Endodermal cell (in vitro differentiated cells): ENCODE measurements at regions not wholly inside any gene's neighbourhood (a gene's known extent, or its start where the extent isn't known, plus 50 kb on each side); places are given as distances from the start of the nearest gene placed in this dataset.

Experiments
- DNase-seq: peaks from one replicate; pipeline ENCODE4 v3.0.0-alpha.2; 2017
- H3K27ac ChIP-seq: 2 replicates; pipeline ENCODE4 v1.5.1; 2013; ENCODE audit warnings: mild to moderate bottlenecking, low read depth, low read length, moderate library complexity
- H3K27me3 ChIP-seq: 2 replicates; pipeline ENCODE4 v1.6.1; 2013; ENCODE audit warnings: mild to moderate bottlenecking, low read length, moderate library complexity; ENCODE audit not compliant: insufficient read depth, control insufficient read depth, poor library complexity, severe bottlenecking
- H3K36me3 ChIP-seq: 2 replicates; pipeline ENCODE4 v1.7.0; 2013; ENCODE audit warnings: mild to moderate bottlenecking, low read length, moderate library complexity; ENCODE audit not compliant: control insufficient read depth, insufficient read depth
- H3K4me1 ChIP-seq: one replicate; pipeline ENCODE4 v1.7.0; 2013; ENCODE audit warnings: low read length; ENCODE audit not compliant: control insufficient read depth, insufficient read depth
- H3K4me3 ChIP-seq: 2 replicates; pipeline ENCODE4 v1.5.1; 2013; ENCODE audit warnings: mild to moderate bottlenecking, low read length, moderate library complexity
- H3K9ac ChIP-seq: 2 replicates; pipeline ENCODE4 v1.6.1; 2013; ENCODE audit warnings: mild to moderate bottlenecking, low read length, moderate library complexity; ENCODE audit not compliant: poor library complexity, severe bottlenecking; ENCODE audit errors: extremely low read depth
- H3K9me3 ChIP-seq: 2 replicates; pipeline ENCODE4 v1.6.1; 2013; ENCODE audit warnings: mild to moderate bottlenecking, low read length, moderate library complexity; ENCODE audit not compliant: control insufficient read depth
- H3K27ac Mint-ChIP-seq: 2 replicates; pipeline ENCODE4 v1.8.0; 2020; ENCODE audit warnings: mixed read lengths
- H3K27me3 Mint-ChIP-seq: 2 replicates; pipeline ENCODE4 v1.8.0; 2021; ENCODE audit warnings: mild to moderate bottlenecking, mixed read lengths; ENCODE audit not compliant: insufficient read depth
- H3K36me3 Mint-ChIP-seq: 2 replicates; pipeline ENCODE4 v1.8.0; 2020; ENCODE audit warnings: low read depth, mixed read lengths
- H3K4me1 Mint-ChIP-seq: 2 replicates; pipeline ENCODE4 v1.8.0; 2020; ENCODE audit warnings: mixed read lengths
- H3K4me3 Mint-ChIP-seq: 2 replicates; pipeline ENCODE4 v1.8.0; 2020; ENCODE audit warnings: mild to moderate bottlenecking, moderate library complexity, mixed read lengths
- H3K9me3 Mint-ChIP-seq: 2 replicates; pipeline ENCODE4 v1.8.0; 2020; ENCODE audit warnings: mild to moderate bottlenecking, mixed read lengths
- WGBS, 2 experiments: methylation state at CpG; one replicate each; pipeline versions ENCODE4 v1.1.5 to v1.1.7; 2013; ENCODE audit warnings: missing lambda C conversion rate in 2 of 2, mixed read lengths in 1 of 2; ENCODE audit not compliant: insufficient coverage in 1 of 2, insufficient read length in 1 of 2; 5-methylcytosine and 5-hydroxymethylcytosine counted together
- TF ChIP-seq, protein P1 (sequence below): fragments of 200-600 bp; sonication (generic); conservative IDR thresholded peaks from 2 replicates; pipeline ENCODE4 v1.5.0; 2021; ENCODE audit warnings: antibody characterized with exemption, mild to moderate bottlenecking

GRCh38 chr12:91985002-91985787 lies 160.5 kb downstream of the BTG1 start:
- WGBS, 2 experiments, result 73 to 77% methylated on average over 7 to 8 of the region's 8 CpGs
- no peaks in the 10 kb centered on the region for H3K27me3 Mint-ChIP-seq
- no peaks in the 10 kb centered on the region for H3K9me3 ChIP-seq
- H3K4me1 ChIP-seq, result peaks cover 8% of the 10 kb centered on the region
- H3K9me3 Mint-ChIP-seq, result no peaks in the 10 kb centered on the region
- H3K27ac Mint-ChIP-seq, result no peak overlapping the region
- H3K4me1 Mint-ChIP-seq, result peaks cover 27% of the 10 kb centered on the region
- no peak overlapping the region for H3K27ac ChIP-seq
- no peak overlapping the region for H3K4me3 Mint-ChIP-seq
- H3K36me3 Mint-ChIP-seq, result no peaks in the 10 kb centered on the region
- H3K36me3 ChIP-seq, result no peaks in the 10 kb centered on the region
- no peaks in the 10 kb centered on the region for H3K27me3 ChIP-seq
- no peak overlapping the region for H3K9ac ChIP-seq
- TF ChIP-seq, protein P1, sequence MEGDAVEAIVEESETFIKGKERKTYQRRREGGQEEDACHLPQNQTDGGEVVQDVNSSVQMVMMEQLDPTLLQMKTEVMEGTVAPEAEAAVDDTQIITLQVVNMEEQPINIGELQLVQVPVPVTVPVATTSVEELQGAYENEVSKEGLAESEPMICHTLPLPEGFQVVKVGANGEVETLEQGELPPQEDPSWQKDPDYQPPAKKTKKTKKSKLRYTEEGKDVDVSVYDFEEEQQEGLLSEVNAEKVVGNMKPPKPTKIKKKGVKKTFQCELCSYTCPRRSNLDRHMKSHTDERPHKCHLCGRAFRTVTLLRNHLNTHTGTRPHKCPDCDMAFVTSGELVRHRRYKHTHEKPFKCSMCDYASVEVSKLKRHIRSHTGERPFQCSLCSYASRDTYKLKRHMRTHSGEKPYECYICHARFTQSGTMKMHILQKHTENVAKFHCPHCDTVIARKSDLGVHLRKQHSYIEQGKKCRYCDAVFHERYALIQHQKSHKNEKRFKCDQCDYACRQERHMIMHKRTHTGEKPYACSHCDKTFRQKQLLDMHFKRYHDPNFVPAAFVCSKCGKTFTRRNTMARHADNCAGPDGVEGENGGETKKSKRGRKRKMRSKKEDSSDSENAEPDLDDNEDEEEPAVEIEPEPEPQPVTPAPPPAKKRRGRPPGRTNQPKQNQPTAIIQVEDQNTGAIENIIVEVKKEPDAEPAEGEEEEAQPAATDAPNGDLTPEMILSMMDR, result no peak
- H3K4me3 ChIP-seq, result no peak overlapping the region
- DNase-seq, result no peak

DNA sequence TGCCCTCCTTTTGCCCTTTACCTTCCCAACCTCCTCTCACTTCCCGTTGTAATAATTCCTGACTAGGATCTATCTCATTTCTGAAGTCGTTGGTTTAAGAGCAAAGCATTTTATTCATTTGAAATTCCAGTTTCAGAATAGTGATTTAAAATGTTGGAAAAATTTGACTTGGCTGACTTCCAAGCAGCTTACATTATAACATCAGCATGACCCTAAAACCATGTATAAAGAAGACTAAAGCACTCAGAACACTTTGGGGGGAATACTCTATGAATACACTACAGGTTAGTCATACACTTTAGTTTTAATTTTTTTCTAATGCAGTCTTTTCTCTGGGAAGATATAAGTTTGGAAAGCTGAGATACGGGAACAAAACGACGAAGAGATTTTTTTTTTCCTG lies 161.1 kb downstream of the BTG1 start:
- Mint-ChIP-seq H3K36me3 (no peaks in the 10 kb centered on the region), H3K27me3 (no peaks in the 10 kb centered on the region), H3K4me3 (no peak overlapping the region), H3K4me1 (peaks cover 27% of the 10 kb centered on the region), H3K9me3 (no peaks in the 10 kb centered on the region), H3K27ac (no peak overlapping the region)
- Histone ChIP-seq H3K9ac (no peak overlapping the region), H3K4me1 (peaks cover 8% of the 10 kb centered on the region), H3K27me3 (no peaks in the 10 kb centered on the region), H3K9me3 (no peaks in the 10 kb centered on the region), H3K36me3 (no peaks in the 10 kb centered on the region), H3K4me3 (no peak overlapping the region), H3K27ac (no peak overlapping the region)
- no peak for DNase-seq
- 77% methylated on average over 2 of the region's 5 CpGs; no CpG with 5 or more reads in 1 of the 2 experiments for WGBS, 2 experiments
- TF ChIP-seq, protein P1, result no peak

DNA sequence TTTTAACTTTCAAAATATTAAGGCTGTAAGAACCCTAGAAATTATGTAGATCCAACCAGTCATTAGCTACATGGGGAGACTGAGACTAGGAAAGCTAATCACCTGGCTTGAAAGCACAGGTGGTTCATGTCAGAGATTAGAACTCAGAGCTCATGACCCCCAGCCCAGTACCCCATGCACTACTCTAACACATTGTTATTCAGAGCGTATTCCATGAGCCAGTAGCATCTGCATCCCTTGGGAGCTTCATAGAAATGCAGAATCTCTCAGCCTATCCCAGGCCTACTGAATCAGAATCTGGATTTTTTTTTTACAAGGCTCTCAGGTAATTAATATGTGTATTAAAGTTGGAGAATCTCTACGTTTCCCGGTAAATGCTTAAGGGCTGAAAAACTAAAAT lies 161.7 kb downstream of the BTG1 start:
- Histone ChIP-seq H3K36me3 (no peaks in the 10 kb centered on the region), H3K9me3 (no peaks in the 10 kb centered on the region), H3K9ac (no peak overlapping the region), H3K27ac (no peak overlapping the region), H3K27me3 (no peaks in the 10 kb centered on the region), H3K4me1 (peaks cover 8% of the 10 kb centered on the region), H3K4me3 (no peak overlapping the region)
- Mint-ChIP-seq H3K9me3 (no peaks in the 10 kb centered on the region), H3K27me3 (no peaks in the 10 kb centered on the region), H3K27ac (no peak overlapping the region), H3K4me1 (peaks cover 27% of the 10 kb centered on the region), H3K4me3 (no peak overlapping the region), H3K36me3 (no peaks in the 10 kb centered on the region)
- 85% methylated on average over 3 of the region's 3 CpGs; no CpG with 5 or more reads in 1 of the 2 experiments for WGBS, 2 experiments
- DNase-seq, result no peak
- TF ChIP-seq, protein P1, result no peak
